Activated T-helper 2 cell treated with anti-CD3 and anti-CD28 coated beads, Interferon-gamma antibody, Interleukin-2, Interleukin-4, amounts not matched to agents 10 μg/mL and 5 μg/mL and 100 μg/mL, durations not matched to agents 14 hours and 24 hours and 36 hours (primary cell): ENCODE measurements at regions not wholly inside any gene's neighbourhood (a gene's known extent, or its start where the extent isn't known, plus 50 kb on each side); places are given as distances from the start of the nearest gene placed in this dataset.
A peak's percentile ranks its signal among the peaks of the same experiment; 100 is the strongest.

ENCODE experiments used
- DNase-seq: peaks from one replicate; pipeline ENCODE4 v3.0.0; 2021; ENCODE audit warnings: low spot score
- H3K27ac Mint-ChIP-seq: one replicate; pipeline ENCODE4 v1.8.0; 2021; ENCODE audit warnings: mixed read lengths
- H3K27me3 Mint-ChIP-seq: one replicate; pipeline ENCODE4 v1.8.0; 2021; ENCODE audit warnings: low read depth, mixed read lengths
- H3K36me3 Mint-ChIP-seq: one replicate; pipeline ENCODE4 v1.8.0; 2021; ENCODE audit warnings: low read depth, mixed read lengths
- H3K4me1 Mint-ChIP-seq: one replicate; pipeline ENCODE4 v1.8.0; 2021; ENCODE audit warnings: low read depth, mixed read lengths
- H3K4me3 Mint-ChIP-seq: one replicate; pipeline ENCODE4 v1.8.0; 2021; ENCODE audit warnings: low read depth, mild to moderate bottlenecking, moderate library complexity, mixed read lengths
- H3K9me3 Mint-ChIP-seq: one replicate; pipeline ENCODE4 v1.8.0; 2021; ENCODE audit warnings: mixed read lengths
- intact Hi-C: fragments of 100-400 bp; cut with micrococcal nuclease; formaldehyde crosslinking; loops from one replicate; pipeline ENCODE4 v1.15.1; 2023

- no peak for DNase-seq
- peaks cover 13% of the 10 kb centered on the region for H3K4me1 Mint-ChIP-seq
- intact Hi-C loops, result loop anchor here (5.0 to 10.0 kb wide), 2 partner anchors 153 to 165 kb away; partner anchors contain the start of genes FAM161A and XPO1
- H3K36me3 Mint-ChIP-seq, result no peaks in the 10 kb centered on the region
- no peak overlapping the region for H3K27ac Mint-ChIP-seq
- no peaks in the 10 kb centered on the region for H3K27me3 Mint-ChIP-seq
- H3K9me3 Mint-ChIP-seq, result no peaks in the 10 kb centered on the region
- no peak overlapping the region for H3K4me3 Mint-ChIP-seq
Measured at GRCh38 chr2:61690078-61690596, 152.0 kb upstream of the XPO1 start.

GRCh38 chr2:61689568-61689967 is 151.4 kb upstream of the XPO1 start:
- Mint-ChIP-seq H3K36me3 (no peaks in the 10 kb centered on the region), H3K9me3 (no peaks in the 10 kb centered on the region), H3K27ac (no peak overlapping the region), H3K4me3 (no peak overlapping the region), H3K4me1 (peaks cover 13% of the 10 kb centered on the region), H3K27me3 (no peaks in the 10 kb centered on the region)
- no peak for DNase-seq
- intact Hi-C loops, result no loop called here

DNA sequence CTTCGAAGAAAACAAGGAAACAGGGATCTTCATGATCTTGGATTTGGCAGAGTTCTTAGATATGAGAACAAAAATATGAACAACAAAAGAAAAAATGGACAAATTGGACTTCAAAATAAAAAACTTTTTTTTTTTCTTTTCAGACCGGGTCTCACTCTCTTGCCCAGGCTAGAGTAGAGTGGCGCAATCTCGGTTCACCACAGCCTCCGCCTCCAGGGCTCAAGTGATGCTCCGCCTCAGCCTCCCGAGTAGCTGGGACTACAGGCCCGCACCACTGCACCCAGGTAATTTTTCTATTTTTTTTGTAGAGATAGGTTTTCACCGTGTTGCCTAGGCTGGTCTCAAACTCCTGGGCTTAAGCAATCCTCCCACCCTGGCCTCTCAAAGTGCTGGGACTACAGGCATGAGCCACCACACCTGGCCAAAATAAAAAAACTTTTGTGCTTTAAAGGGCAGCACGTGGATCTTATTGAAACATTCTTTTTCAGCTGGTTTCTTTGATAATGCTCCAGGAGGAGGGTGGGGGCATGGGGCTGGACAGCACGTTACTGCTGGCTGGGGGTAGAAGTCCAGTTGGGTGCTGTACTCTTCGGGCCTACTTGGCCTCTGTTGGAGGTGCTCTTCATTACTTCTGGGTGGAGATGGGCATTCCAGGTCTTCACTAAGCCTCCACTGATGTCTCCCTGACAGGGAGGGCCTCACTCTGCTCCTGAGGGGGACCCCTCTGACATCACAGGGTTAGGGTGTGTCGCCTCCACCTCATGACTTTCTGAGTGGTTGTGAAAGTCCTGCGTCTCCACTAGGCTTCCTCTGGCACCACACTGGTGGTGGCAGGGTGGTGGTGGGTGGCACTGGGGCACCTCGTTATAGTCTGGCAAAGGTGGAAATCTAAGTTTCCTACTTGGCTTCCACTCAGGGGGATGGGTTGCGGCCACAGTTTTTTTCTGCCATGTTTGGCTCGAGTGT is 150.5 kb upstream of the XPO1 start:
- no peaks in the 10 kb centered on the region for H3K27me3 Mint-ChIP-seq

GRCh38 chr2:61679096-61679495 is 140.9 kb upstream of the XPO1 start:
- intact Hi-C loops, result no loop called here
- no peak for DNase-seq
- Mint-ChIP-seq H3K27me3 (no peaks in the 10 kb centered on the region), H3K27ac (no peak overlapping the region), H3K36me3 (peaks cover 10% of the 10 kb centered on the region), H3K4me3 (no peak overlapping the region), H3K4me1 (no peaks in the 10 kb centered on the region), H3K9me3 (peaks cover 23% of the 10 kb centered on the region)

More for the DNA sequence above, 150.5 kb upstream of the XPO1 start:
- H3K27ac Mint-ChIP-seq, result no peak overlapping the region
- H3K4me3 Mint-ChIP-seq, result no peak overlapping the region
- no peaks in the 10 kb centered on the region for H3K9me3 Mint-ChIP-seq
- intact Hi-C loops, result no loop called here
- H3K36me3 Mint-ChIP-seq, result no peaks in the 10 kb centered on the region
- H3K4me1 Mint-ChIP-seq, result peaks cover 8% of the 10 kb centered on the region
- no peak for DNase-seq

- H3K9me3 Mint-ChIP-seq, result peaks cover 26% of the 10 kb centered on the region
- H3K27ac Mint-ChIP-seq, result no peak overlapping the region
- H3K27me3 Mint-ChIP-seq, result no peaks in the 10 kb centered on the region
- H3K36me3 Mint-ChIP-seq, result peaks cover 13% of the 10 kb centered on the region
- no peak for DNase-seq
- intact Hi-C loops, result no loop called here
- H3K4me3 Mint-ChIP-seq, result no peak overlapping the region
- H3K4me1 Mint-ChIP-seq, result no peaks in the 10 kb centered on the region
Measured at GRCh38 chr2:61677942-61678341, 139.8 kb upstream of the XPO1 start.

GRCh38 chr2:61677306-61677705 is 139.2 kb upstream of the XPO1 start:
- no peaks in the 10 kb centered on the region for H3K4me1 Mint-ChIP-seq
- peaks cover 26% of the 10 kb centered on the region for H3K9me3 Mint-ChIP-seq
- H3K36me3 Mint-ChIP-seq, result peaks cover 13% of the 10 kb centered on the region
- no peak for DNase-seq
- H3K27ac Mint-ChIP-seq, result no peak overlapping the region
- intact Hi-C loops, result no loop called here
- H3K27me3 Mint-ChIP-seq, result no peaks in the 10 kb centered on the region
- H3K4me3 Mint-ChIP-seq, result no peak overlapping the region

DNA sequence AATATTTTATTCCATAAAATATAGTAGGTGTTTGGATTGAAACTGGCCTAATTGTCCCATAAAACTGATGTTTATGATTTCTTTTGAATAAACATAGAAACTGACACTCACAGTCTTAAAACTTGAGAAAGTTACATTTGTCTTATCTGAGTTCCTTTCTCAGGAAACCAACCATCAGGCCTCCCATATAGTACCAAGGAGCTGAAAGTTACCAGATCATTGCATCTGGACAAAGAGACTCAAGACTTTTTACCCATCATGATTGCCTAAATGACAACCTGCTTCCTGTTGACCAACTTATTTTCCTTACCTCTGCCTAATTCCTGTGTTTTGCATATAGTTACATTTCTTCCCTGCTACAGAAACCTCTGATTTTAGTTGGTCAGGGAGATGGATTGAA is 137.0 kb upstream of the XPO1 start:
- intact Hi-C loops, result no loop called here
- Mint-ChIP-seq H3K27me3 (no peaks in the 10 kb centered on the region), H3K36me3 (peaks cover 13% of the 10 kb centered on the region), H3K4me3 (no peak overlapping the region), H3K9me3 (peaks cover 26% of the 10 kb centered on the region), H3K27ac (no peak overlapping the region), H3K4me1 (peaks cover 18% of the 10 kb centered on the region)
- no peak for DNase-seq

- Mint-ChIP-seq H3K4me1 (peaks cover 19% of the 10 kb centered on the region), H3K27me3 (no peaks in the 10 kb centered on the region), H3K4me3 (peak overlapping the region; percentile 31), H3K36me3 (peaks cover 13% of the 10 kb centered on the region), H3K9me3 (peaks cover 26% of the 10 kb centered on the region), H3K27ac (peak overlapping the region; percentile 89)
- DNase-seq, result no peak
- intact Hi-C loops, result loop anchor here (1.0 to 5.0 kb wide), 3 partner anchors 23 to 135 kb away; no protein-coding TSS in a partner anchor
Measured at GRCh38 chr2:61671561-61672315, 133.6 kb upstream of the XPO1 start.

DNA sequence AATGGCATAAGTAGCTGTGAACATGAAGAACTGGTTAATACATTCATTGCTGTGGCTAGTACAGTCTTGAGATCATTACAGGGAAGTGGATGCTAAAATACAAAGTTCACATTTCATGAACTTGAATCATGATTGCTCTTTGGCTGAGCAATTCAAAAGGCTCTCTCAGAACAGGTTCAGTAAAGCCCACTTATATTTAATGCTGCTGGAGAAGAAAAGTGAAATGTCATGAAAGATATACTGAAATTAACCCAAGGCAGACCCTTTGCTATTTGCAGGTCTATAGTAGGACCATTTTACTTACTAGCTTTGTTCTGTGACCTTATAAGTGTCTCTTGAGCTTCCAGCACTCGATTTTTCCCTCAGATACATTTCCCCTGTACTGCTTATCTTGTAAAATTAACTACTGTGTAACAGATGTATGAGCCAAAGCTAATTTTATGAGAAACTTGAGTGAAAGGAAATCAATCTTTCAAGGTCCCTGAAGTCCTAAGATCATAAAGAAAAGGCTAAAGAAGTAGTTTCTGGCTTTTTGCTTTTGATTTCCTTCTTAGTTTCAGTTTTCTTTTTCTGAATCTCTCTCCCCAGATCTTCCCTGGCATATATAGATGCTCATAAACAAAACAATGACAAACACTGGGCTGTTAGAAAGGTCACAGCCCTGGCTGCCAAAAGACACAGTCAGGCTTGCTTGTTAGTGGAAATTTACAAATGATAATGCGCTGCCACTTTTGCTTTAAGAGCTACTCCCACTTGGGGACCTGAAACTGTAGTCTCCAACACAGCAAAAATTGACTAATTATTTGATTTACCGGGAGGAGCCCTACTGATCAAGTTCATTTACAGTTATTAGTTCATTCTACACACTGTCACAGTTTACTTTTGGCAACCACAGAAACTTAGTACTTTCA is 132.7 kb upstream of the XPO1 start:
- Mint-ChIP-seq H3K27ac (peak overlapping the region; percentile 89), H3K9me3 (peaks cover 21% of the 10 kb centered on the region), H3K4me1 (peaks cover 19% of the 10 kb centered on the region), H3K4me3 (peak overlapping the region; percentile 61), H3K27me3 (no peaks in the 10 kb centered on the region), H3K36me3 (peaks cover 10% of the 10 kb centered on the region)
- intact Hi-C loops, result loop anchor here (1.0 to 5.0 kb wide), 3 partner anchors 23 to 134 kb away; no protein-coding TSS in a partner anchor
- peak; percentile 12 for DNase-seq

- H3K4me1 Mint-ChIP-seq, result peaks cover 5% of the 10 kb centered on the region
Measured at GRCh38 chr2:61664190-61664589, 126.0 kb upstream of the XPO1 start.

DNA sequence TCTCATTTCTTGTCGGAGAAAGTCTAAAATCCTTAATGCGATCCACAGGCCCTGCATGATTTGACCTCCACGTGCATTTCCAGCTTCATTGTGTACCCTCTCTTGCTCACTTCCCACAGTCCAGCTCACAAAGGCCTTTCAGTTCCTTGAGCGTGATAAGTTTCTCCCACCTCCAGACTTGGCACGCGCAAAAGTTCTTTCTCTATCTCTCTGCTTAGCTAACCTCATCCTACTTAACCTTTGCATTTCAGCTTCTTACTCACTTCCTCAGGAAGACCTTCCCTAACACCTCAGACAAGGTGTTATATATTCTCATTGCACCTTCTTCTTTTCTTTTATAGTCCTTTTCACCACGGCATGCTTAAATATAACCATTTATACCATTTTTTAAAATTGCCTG is 124.8 kb upstream of the XPO1 start:
- Mint-ChIP-seq H3K36me3 (no peaks in the 10 kb centered on the region), H3K27me3 (peaks cover 6% of the 10 kb centered on the region), H3K4me3 (no peak overlapping the region), H3K9me3 (no peaks in the 10 kb centered on the region), H3K27ac (no peak overlapping the region), H3K4me1 (peaks cover 7% of the 10 kb centered on the region)
- intact Hi-C loops, result no loop called here
- DNase-seq, result no peak

More at GRCh38 chr2:61664190-61664589, 126.0 kb upstream of the XPO1 start:
- intact Hi-C loops, result no loop called here
- H3K9me3 Mint-ChIP-seq, result no peaks in the 10 kb centered on the region
- H3K27me3 Mint-ChIP-seq, result peaks cover 6% of the 10 kb centered on the region
- H3K27ac Mint-ChIP-seq, result no peak overlapping the region
- no peak overlapping the region for H3K4me3 Mint-ChIP-seq
- no peaks in the 10 kb centered on the region for H3K36me3 Mint-ChIP-seq
- DNase-seq, result no peak
